Upper lobe of left lung (tissue), 4 donors: ENCODE measurements at regions not wholly inside any gene's neighbourhood (a gene's known extent, or its start where the extent isn't known, plus 50 kb on each side); places are given as distances from the start of the nearest gene placed in this dataset.

Experiments used
- CTCF ChIP-seq, 6 experiments: fragments of 450-650 bp in 4 of 6; fragments of 200-600 bp in 2 of 6; sonication (generic) in 2 of 6; IDR thresholded peaks; one replicate each; pipeline ENCODE4 v1.5.1; 2016 to 2019; ENCODE audit warnings: antibody characterized with exemption in 6 of 6
- POLR2A ChIP-seq, 4 donors: fragments of 450-650 bp; IDR thresholded peaks; one replicate each; pipeline ENCODE4 v1.5.1; 2016 to 2017; ENCODE audit warnings: antibody characterized with exemption in 4 of 4, mild to moderate bottlenecking in 2 of 4
- POLR2AphosphoS5 ChIP-seq, 2 donors: sonication (generic); formaldehyde crosslinking; IDR thresholded peaks; one replicate each; pipeline ENCODE4 v1.5.1; 2017; ENCODE audit warnings: antibody characterized with exemption in 2 of 2

GRCh38 chr3:117054556-117054955, 345.0 kb downstream of the TUSC7 start:
- TF ChIP-seq POLR2A (IDR thresholded peaks at IDR 0.05) (no peak), CTCF (IDR thresholded peaks at IDR 0.05) (no peak), POLR2AphosphoS5 (IDR thresholded peaks at IDR 0.05) (no peak)
